SK-N-SH (cell line): ENCODE measurements at regions not wholly inside any gene's neighbourhood (a gene's known extent, or its start where the extent isn't known, plus 50 kb on each side); places are given as distances from the start of the nearest gene placed in this dataset.

Experiments used
- CTCF ChIA-PET: fragments of 300-600, 350-600 bp; formaldehyde crosslinking; extraction: SDS; loops from one replicate; lab custom pipeline; 2021; lab: Yijun Ruan, JAX
- POLR2A ChIA-PET: fragments of 350-600 bp; sonication (Branson Sonifier 250); formaldehyde crosslinking; extraction: SDS; loops from one replicate; lab custom pipeline; 2020; ENCODE audit warnings: antibody characterized with exemption, inconsistent platforms; lab: Yijun Ruan, JAX
- DNase-seq: peaks from one replicate; pipeline ENCODE4 v3.0.0; 2012
- H2AFZ ChIP-seq: fragments of 200-600 bp; sonication (generic); 2 replicates; pipeline ENCODE4 v1.8.1; 2016; ENCODE audit warnings: antibody characterized with exemption, mild to moderate bottlenecking, low read depth
- H3F3A ChIP-seq: fragments of 200-600 bp; sonication (generic); replicated peaks from 2 replicates; pipeline ENCODE3; 2016; ENCODE audit warnings: antibody characterized with exemption, mild to moderate bottlenecking; ENCODE audit not compliant: insufficient read depth
- H3K27ac ChIP-seq, 2 experiments: fragments of 200-500 bp in 1 of 2; fragments of 200-600 bp in 1 of 2; sonication (Bioruptor generic) in 1 of 2; sonication (generic), shearing (Covaris generic) in 1 of 2; 2 replicates each; pipeline versions ENCODE4 v1.5.1 to v1.6.1; 2014 to 2016; ENCODE audit warnings: low read depth in 2 of 2, inconsistent platforms in 1 of 2, low read length in 1 of 2, mild to moderate bottlenecking in 1 of 2, mixed read lengths in 1 of 2
- H3K27me3 ChIP-seq: fragments of 200-600 bp; sonication (generic), shearing (Covaris generic); 2 replicates; pipeline ENCODE4 v1.6.1; 2016; ENCODE audit warnings: mixed run types; ENCODE audit not compliant: insufficient read depth
- H3K36me3 ChIP-seq, 2 experiments: fragments of 200-500 bp in 1 of 2; fragments of 200-600 bp in 1 of 2; sonication (Bioruptor generic) in 1 of 2; sonication (generic) in 1 of 2; replicated peaks in 1 of 2; 2 replicates each; pipeline versions ENCODE3 to v1.5.1; 2014 to 2016; ENCODE audit warnings: low read length in 1 of 2, mild to moderate bottlenecking in 1 of 2; ENCODE audit not compliant: insufficient read depth in 2 of 2, control insufficient read depth in 1 of 2
- H3K4me1 ChIP-seq, 2 experiments: fragments of 200-500 bp in 1 of 2; fragments of 200-600 bp in 1 of 2; sonication (Bioruptor generic) in 1 of 2; sonication (generic), shearing (Covaris generic) in 1 of 2; 2 replicates each; pipeline versions ENCODE4 v1.5.1 to v1.6.1; 2014 to 2016; ENCODE audit warnings: low read depth in 1 of 2, low read length in 1 of 2, mixed run types in 1 of 2; ENCODE audit not compliant: insufficient read depth in 2 of 2, control insufficient read depth in 1 of 2
- H3K4me2 ChIP-seq: fragments of 200-600 bp; sonication (generic), shearing (Covaris generic); 2 replicates; pipeline ENCODE4 v1.6.1; 2017; ENCODE audit warnings: mixed run types
- H3K4me3 ChIP-seq, 2 experiments: fragments of 200-500 bp in 1 of 2; fragments of 200-600 bp in 1 of 2; sonication (Bioruptor generic) in 1 of 2; sonication (generic), shearing (Covaris generic) in 1 of 2; 2 replicates each; pipeline versions ENCODE4 v1.5.1 to v1.8.1; 2014 to 2016; ENCODE audit warnings: low read depth in 2 of 2, inconsistent platforms in 1 of 2, low read length in 1 of 2, mild to moderate bottlenecking in 1 of 2, mixed read lengths in 1 of 2, moderate library complexity in 1 of 2
- H3K79me2 ChIP-seq: fragments of 200-600 bp; sonication (generic); 2 replicates; pipeline ENCODE4 v1.8.1; 2017; ENCODE audit warnings: mild to moderate bottlenecking; ENCODE audit not compliant: insufficient read depth
- H3K9ac ChIP-seq: fragments of 200-600 bp; sonication (generic); 2 replicates; pipeline ENCODE4 v1.6.1; 2017; ENCODE audit warnings: mixed run types
- H3K9me2 ChIP-seq: fragments of 200-600 bp; sonication (generic); 2 replicates; pipeline ENCODE4 v1.6.1; 2017; ENCODE audit warnings: mixed run types
- H3K9me3 ChIP-seq: fragments of 200-600 bp; sonication (generic); 2 replicates; pipeline ENCODE4 v1.6.1; 2017; ENCODE audit warnings: mixed run types, mild to moderate bottlenecking, moderate library complexity
- H4K20me1 ChIP-seq: fragments of 200-600 bp; sonication (generic); 2 replicates; pipeline ENCODE4 v1.6.1; 2017; ENCODE audit warnings: mild to moderate bottlenecking, mixed run types; ENCODE audit not compliant: insufficient read depth
- FOXJ3 ChIP-seq: sonication (generic); formaldehyde crosslinking; IDR thresholded peaks from 2 replicates; pipeline ENCODE4 v1.5.1; 2020; ENCODE audit warnings: mild to moderate bottlenecking, missing genetic modification reagents
- FOXM1 ChIP-seq: IDR thresholded peaks from 2 replicates; pipeline ENCODE4 v1.4.0; 2012; ENCODE audit warnings: low read depth, mild to moderate bottlenecking
- GABPA ChIP-seq: IDR thresholded peaks from 2 replicates; pipeline ENCODE4 v1.4.0; 2012; ENCODE audit warnings: low read depth, mild to moderate bottlenecking
- GATA2 ChIP-seq: sonication (generic); formaldehyde crosslinking; IDR thresholded peaks from 2 replicates; pipeline ENCODE4 v1.5.0; 2020; ENCODE audit warnings: mild to moderate bottlenecking, missing genetic modification reagents
- IRF3 ChIP-seq: fragments of 150-350 bp; IDR thresholded peaks from 2 replicates; pipeline ENCODE4 v1.6.1; 2016; ENCODE audit warnings: mild to moderate bottlenecking, low read depth, low read length
- MAX ChIP-seq: IDR thresholded peaks from 2 replicates; pipeline ENCODE4 v1.4.0; 2012; ENCODE audit warnings: low read depth
- PBX3 ChIP-seq: IDR thresholded peaks from 2 replicates; pipeline ENCODE4; 2012
- RAD21 ChIP-seq: IDR thresholded peaks from 2 replicates; pipeline ENCODE4 v1.6.1; 2012; ENCODE audit warnings: mild to moderate bottlenecking, low read length
- RCOR1 ChIP-seq: fragments of 150-350 bp; IDR thresholded peaks from 2 replicates; pipeline ENCODE4 v1.6.1; 2017; ENCODE audit warnings: antibody characterized with exemption, low read length
- RXRA ChIP-seq: IDR thresholded peaks from 2 replicates; pipeline ENCODE4 v1.4.0; 2012; ENCODE audit warnings: low read depth, mild to moderate bottlenecking, borderline replicate concordance
- SIN3A ChIP-seq: IDR thresholded peaks from 2 replicates; pipeline ENCODE4 v1.6.1; 2012; ENCODE audit warnings: low read depth, mild to moderate bottlenecking, low read length, moderate library complexity, borderline replicate concordance
- SMC3 ChIP-seq: IDR thresholded peaks from 2 replicates; pipeline ENCODE4 v1.6.1; 2012; ENCODE audit warnings: low read depth, low read length, improper control_type of control experiment
- TCF12 ChIP-seq: IDR thresholded peaks from 2 replicates; pipeline ENCODE4 v1.4.0; 2012
- USF2 ChIP-seq: fragments of 150-350 bp; IDR thresholded peaks from 2 replicates; pipeline ENCODE4 v1.6.1; 2017; ENCODE audit warnings: antibody characterized with exemption, low read length, low read depth, borderline replicate concordance
- WGBS: methylation state at CpG from one replicate; pipeline ENCODE4 v1.1.6; 2017; ENCODE audit warnings: low lambda C conversion rate; 5-methylcytosine and 5-hydroxymethylcytosine counted together
- TF ChIP-seq, protein P1 (sequence below): fragments of 200-600 bp; sonication (generic); IDR thresholded peaks from 2 replicates; pipeline ENCODE4 v1.6.1; 2017; ENCODE audit warnings: antibody characterized with exemption, mild to moderate bottlenecking, moderate library complexity

- no peaks in the 10 kb centered on the region for H3K36me3 ChIP-seq
- H2AFZ ChIP-seq, result no peak overlapping the region; the same call in 1 of the 2 replicates
- H3K9ac ChIP-seq, result no peak overlapping the region
- TF ChIP-seq MAX (peak; percentile 87), SMC3 (peak; percentile 51), USF2 (no peak), RXRA (no peak), RAD21 (peak; percentile 78)
- TF ChIP-seq, protein P1, sequence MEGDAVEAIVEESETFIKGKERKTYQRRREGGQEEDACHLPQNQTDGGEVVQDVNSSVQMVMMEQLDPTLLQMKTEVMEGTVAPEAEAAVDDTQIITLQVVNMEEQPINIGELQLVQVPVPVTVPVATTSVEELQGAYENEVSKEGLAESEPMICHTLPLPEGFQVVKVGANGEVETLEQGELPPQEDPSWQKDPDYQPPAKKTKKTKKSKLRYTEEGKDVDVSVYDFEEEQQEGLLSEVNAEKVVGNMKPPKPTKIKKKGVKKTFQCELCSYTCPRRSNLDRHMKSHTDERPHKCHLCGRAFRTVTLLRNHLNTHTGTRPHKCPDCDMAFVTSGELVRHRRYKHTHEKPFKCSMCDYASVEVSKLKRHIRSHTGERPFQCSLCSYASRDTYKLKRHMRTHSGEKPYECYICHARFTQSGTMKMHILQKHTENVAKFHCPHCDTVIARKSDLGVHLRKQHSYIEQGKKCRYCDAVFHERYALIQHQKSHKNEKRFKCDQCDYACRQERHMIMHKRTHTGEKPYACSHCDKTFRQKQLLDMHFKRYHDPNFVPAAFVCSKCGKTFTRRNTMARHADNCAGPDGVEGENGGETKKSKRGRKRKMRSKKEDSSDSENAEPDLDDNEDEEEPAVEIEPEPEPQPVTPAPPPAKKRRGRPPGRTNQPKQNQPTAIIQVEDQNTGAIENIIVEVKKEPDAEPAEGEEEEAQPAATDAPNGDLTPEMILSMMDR, result peak; percentile 88
- no peak overlapping the region for H3K27ac ChIP-seq
- peaks cover 83% of the 10 kb centered on the region for H3K27me3 ChIP-seq
- no peaks in the 10 kb centered on the region for H3K79me2 ChIP-seq
- WGBS, result 10% methylated on average over 32 of the region's 62 CpGs
- H3K4me1 ChIP-seq, result peaks cover 0 to 4% of the 10 kb centered on the region in 2 experiments; a peak in 1 of 4 replicates
- peak overlapping the region; percentile 78 for H3K4me2 ChIP-seq
- H3F3A ChIP-seq, result no peaks in the 10 kb centered on the region
- H4K20me1 ChIP-seq, result no peaks in the 10 kb centered on the region
- DNase-seq, result peak; percentile 92
- H3K9me2 ChIP-seq, result no peaks in the 10 kb centered on the region
- no peaks in the 10 kb centered on the region for H3K9me3 ChIP-seq
- peak overlapping the region; percentile 26 to 47; a peak in 3 of 4 replicates for H3K4me3 ChIP-seq
- CTCF ChIA-PET, result interaction anchor here (0.6 to 7.7 kb wide), 43 partner anchors 8 to 647 kb away, joined by 3 to 82 read pairs (median 4); no protein-coding TSS in a partner anchor
- POLR2A ChIA-PET, result no interaction called here
These were observed 226.8 kb upstream of the IGF1R start for GRCh38 chr15:98421419-98422129.

DNA sequence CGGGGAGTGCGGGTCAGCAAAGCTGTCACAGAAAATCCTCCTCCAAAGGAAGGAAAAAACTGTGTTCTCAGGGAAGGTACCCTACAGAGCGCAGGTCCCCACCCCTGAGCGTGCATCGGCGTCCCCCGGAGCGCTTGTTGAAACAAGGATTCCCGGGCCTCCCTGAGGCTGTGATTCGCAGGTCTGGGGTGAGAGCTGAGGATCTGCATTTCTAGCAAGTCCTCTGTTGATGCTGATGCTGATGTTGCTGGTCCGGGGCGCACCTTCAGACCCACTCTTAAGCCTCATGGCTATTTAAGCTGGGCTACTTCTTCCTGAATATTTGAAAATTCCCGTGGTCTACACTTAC is 226.2 kb upstream of the IGF1R start:
- Histone ChIP-seq H3K36me3 (no peaks in the 10 kb centered on the region), H3K4me1 (peaks cover 0 to 4% of the 10 kb centered on the region in 2 experiments; a peak in 1 of 4 replicates), H3F3A (no peaks in the 10 kb centered on the region), H3K9me3 (no peaks in the 10 kb centered on the region), H3K27me3 (peaks cover 83% of the 10 kb centered on the region), H3K79me2 (no peaks in the 10 kb centered on the region), H4K20me1 (no peaks in the 10 kb centered on the region), H3K4me2 (peak overlapping the region; percentile 78; the same call in 1 of the 2 replicates), H3K9ac (no peak overlapping the region), H3K9me2 (no peaks in the 10 kb centered on the region), H3K27ac (no peak overlapping the region), H3K4me3 (no peak overlapping the region), H2AFZ (no peak overlapping the region)
- ChIA-PET POLR2A (no interaction called here), CTCF (interaction anchor here (0.6 to 7.7 kb wide), 40 partner anchors 8 to 646 kb away, joined by 3 to 82 read pairs (median 4); no protein-coding TSS in a partner anchor)
- WGBS, result 14% methylated on average over 9 of the region's 13 CpGs
- DNase-seq, result no peak
- TF ChIP-seq GATA2 (CRISPR knock-in tag) (no peak), IRF3 (no peak), RCOR1 (no peak), USF2 (no peak), MAX (no peak), PBX3 (no peak), GABPA (no peak), FOXJ3 (CRISPR knock-in tag) (no peak), TCF12 (no peak), SIN3A (no peak), FOXM1 (no peak)
